ENCODE measurements at regions not wholly inside any gene's neighbourhood (a gene's known extent, or its start where the extent isn't known, plus 50 kb on each side); places are given as distances from the start of the nearest gene placed in this dataset.

DNA sequence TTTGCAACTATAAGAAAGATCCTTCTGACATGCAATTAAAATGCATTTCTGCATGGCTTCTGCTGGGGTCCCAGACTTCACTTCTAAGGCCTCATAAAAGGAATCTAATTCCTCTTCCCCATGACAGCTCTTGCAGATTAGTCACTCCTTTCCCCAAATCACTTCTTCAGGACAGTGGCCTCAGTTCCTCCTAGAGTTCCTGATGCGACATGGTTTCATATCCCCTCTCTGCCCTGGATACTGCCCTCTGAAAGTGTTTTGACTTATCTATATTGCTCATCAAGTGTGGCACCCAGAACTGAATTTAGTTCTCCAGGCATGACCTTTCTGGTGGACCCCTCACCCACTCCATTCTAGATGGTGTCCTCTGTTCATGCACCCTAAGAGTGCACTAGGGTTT is 238.1 kb downstream of the FOXO1 start:
- H3K9me3 Mint-ChIP-seq = no peaks in the 10 kb centered on the region
- H3K27me3 Mint-ChIP-seq (ENCODE audit: insufficient read depth) = peaks cover 2% of the 10 kb centered on the region; the same call in 1 of the 2 replicates
- H3K4me1 Mint-ChIP-seq (ENCODE audit: low read depth) = no peaks in the 10 kb centered on the region
- no peak overlapping the region for H3K4me3 Mint-ChIP-seq
- H3K36me3 Mint-ChIP-seq (ENCODE audit: low read depth) = no peaks in the 10 kb centered on the region
- H3K27ac Mint-ChIP-seq = no peak overlapping the region
- no peak for DNase-seq
- TF ChIP-seq, protein P1, sequence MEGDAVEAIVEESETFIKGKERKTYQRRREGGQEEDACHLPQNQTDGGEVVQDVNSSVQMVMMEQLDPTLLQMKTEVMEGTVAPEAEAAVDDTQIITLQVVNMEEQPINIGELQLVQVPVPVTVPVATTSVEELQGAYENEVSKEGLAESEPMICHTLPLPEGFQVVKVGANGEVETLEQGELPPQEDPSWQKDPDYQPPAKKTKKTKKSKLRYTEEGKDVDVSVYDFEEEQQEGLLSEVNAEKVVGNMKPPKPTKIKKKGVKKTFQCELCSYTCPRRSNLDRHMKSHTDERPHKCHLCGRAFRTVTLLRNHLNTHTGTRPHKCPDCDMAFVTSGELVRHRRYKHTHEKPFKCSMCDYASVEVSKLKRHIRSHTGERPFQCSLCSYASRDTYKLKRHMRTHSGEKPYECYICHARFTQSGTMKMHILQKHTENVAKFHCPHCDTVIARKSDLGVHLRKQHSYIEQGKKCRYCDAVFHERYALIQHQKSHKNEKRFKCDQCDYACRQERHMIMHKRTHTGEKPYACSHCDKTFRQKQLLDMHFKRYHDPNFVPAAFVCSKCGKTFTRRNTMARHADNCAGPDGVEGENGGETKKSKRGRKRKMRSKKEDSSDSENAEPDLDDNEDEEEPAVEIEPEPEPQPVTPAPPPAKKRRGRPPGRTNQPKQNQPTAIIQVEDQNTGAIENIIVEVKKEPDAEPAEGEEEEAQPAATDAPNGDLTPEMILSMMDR (IDR thresholded peaks at IDR 0.05) = no peak

DNA sequence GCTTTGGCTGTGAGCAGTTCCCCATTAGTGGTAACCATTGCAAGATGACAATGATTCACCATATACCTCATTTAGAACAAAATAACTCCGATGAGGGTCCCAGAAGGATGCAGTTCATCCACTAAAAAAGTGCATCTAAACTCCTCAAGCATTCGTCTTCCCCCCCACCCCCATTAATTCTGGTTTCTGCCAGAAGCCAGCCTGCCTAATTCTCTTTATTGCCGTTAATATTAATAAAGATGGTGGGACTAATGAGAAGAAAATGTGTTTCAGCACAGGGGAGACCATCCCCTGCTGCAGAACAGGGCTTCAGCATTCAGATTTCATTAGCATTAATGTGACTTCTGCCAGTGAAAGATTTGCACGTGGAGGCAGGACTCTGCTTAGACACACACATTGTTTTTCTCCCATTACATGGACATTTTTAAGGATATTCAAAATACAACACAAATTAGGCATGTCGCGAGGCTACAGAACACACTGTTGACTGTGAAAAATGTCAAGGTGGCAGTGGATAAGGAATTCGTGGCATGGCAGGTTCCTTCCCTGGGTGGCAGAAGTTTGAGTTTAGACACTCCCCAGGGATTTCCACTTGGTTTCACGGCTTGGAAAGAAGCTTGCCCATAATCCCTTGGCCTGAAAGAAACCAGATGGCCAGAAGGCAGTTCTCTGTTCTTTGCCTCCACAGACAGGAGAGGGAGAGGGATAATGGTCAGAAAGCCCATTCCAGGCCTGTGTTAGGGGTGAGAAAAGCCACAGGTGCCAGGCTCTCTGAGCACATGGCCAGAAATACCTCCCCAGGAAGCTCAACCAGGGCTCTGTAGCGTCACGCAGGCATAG is 236.5 kb downstream of the FOXO1 start:
- TF ChIP-seq, protein P1 (IDR thresholded peaks at IDR 0.05) = no peak
- peaks cover 2% of the 10 kb centered on the region; the same call in 1 of the 2 replicates for H3K27me3 Mint-ChIP-seq (ENCODE audit: insufficient read depth)
- H3K4me3 Mint-ChIP-seq = no peak overlapping the region
- H3K27ac Mint-ChIP-seq = no peak overlapping the region
- no peaks in the 10 kb centered on the region for H3K36me3 Mint-ChIP-seq (ENCODE audit: low read depth)
- H3K4me1 Mint-ChIP-seq (ENCODE audit: low read depth) = no peaks in the 10 kb centered on the region
- DNase-seq = no peak
- no peaks in the 10 kb centered on the region for H3K9me3 Mint-ChIP-seq

DNA sequence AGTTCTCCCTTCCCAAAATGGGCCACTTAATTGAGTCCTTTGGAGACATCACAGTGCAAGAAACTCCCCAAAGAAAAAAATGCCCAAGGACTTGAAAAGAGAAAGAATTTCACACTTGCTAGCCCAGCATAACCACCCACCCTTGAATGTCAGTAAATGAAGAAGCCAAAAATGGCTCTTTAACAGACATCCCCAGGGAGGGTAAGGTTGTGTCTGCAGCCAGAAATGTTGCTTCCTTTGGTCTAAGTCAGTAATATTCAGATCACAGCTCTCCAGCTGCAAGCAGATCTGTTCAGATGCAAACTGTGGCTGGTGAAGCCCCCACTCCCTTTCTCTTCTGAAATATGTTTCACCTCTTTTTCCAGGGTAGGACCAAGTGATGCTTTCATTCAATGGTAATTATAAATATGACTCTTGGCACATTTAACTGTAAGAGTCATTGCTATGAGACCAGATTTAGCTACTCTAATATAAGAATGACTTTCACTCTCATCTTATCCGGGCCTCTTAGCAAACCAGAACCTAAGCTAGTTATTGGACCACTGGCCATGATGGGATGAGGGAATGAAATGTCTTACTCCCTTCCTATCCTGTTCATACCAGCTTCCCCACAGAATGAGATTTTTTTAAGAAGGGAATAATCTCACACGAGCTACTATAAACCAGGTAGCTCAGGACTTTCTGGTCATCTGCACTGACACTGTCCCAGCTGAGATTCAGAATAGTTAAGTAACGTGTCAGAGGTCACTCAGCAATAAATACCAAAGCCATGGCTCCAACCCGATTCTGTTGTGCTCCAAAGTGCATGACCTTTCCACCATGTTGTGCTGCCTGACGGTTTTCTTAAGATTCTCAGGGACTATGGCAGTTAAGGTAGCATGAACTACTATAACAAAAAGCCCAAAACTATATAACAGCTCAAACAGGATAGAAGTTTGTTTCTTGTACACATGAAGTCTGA is 234.1 kb downstream of the FOXO1 start:
- H3K4me1 Mint-ChIP-seq (ENCODE audit: low read depth) = no peaks in the 10 kb centered on the region

DNA sequence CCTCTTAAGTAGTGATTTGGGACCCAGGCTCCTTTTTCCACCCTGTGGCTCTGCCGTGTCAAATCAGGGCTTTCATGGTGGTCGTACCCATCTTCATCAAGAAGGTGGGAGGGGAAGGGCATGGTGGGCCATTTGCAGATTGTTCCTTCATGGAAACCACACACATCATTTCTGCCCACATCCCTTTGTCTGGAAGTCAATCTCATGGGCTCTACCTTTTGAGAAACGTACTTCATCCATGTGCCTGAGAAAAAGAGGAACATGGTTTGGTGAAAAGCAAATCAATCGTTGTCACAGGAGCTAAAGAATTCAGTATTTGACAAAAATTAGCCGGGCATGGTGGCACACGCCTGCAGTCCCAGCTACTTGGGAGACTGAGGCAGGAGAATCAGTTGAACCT is 233.4 kb downstream of the FOXO1 start:
- no peak overlapping the region for H3K27ac Mint-ChIP-seq
- TF ChIP-seq, protein P1 (IDR thresholded peaks at IDR 0.05) = no peak
- H3K4me1 Mint-ChIP-seq (ENCODE audit: low read depth) = no peaks in the 10 kb centered on the region
- H3K9me3 Mint-ChIP-seq = no peaks in the 10 kb centered on the region
- H3K4me3 Mint-ChIP-seq = no peak overlapping the region
- no peak for DNase-seq
- H3K27me3 Mint-ChIP-seq (ENCODE audit: insufficient read depth) = peaks cover 2% of the 10 kb centered on the region; the same call in 1 of the 2 replicates
- H3K36me3 Mint-ChIP-seq (ENCODE audit: low read depth) = no peaks in the 10 kb centered on the region

More for the DNA sequence above, 234.1 kb downstream of the FOXO1 start:
- TF ChIP-seq, protein P1 (IDR thresholded peaks at IDR 0.05) = no peak
- no peak overlapping the region for H3K4me3 Mint-ChIP-seq
- H3K27me3 Mint-ChIP-seq (ENCODE audit: insufficient read depth) = peaks cover 2% of the 10 kb centered on the region; the same call in 1 of the 2 replicates
- H3K9me3 Mint-ChIP-seq = no peaks in the 10 kb centered on the region
- H3K36me3 Mint-ChIP-seq (ENCODE audit: low read depth) = no peaks in the 10 kb centered on the region
- H3K27ac Mint-ChIP-seq = no peak overlapping the region
- DNase-seq = no peak

DNA sequence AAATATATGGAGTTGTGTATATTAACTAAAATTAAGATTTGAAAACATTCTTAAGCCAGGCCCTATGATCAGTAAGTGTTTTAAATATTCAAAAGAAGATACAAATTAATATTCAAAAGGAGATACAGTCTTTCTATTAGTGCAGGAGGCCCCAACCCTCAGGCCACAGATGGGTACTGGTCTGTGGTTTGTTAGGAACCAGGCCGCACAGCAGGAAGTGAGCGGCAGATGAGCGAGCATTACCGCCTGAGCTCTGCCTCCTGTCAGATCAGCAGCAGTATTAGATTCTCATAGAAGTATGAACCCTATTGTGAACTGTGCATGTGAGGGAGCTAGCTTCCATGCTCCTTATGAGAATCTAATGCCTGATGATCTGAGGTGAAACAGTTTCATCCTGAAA is 232.9 kb downstream of the FOXO1 start:
- Mint-ChIP-seq H3K27ac (no peak overlapping the region), H3K27me3 (ENCODE audit: insufficient read depth) (peaks cover under 1% of the 10 kb centered on the region; the same call in 1 of the 2 replicates), H3K36me3 (ENCODE audit: low read depth) (no peaks in the 10 kb centered on the region), H3K4me3 (no peak overlapping the region), H3K4me1 (ENCODE audit: low read depth) (peaks cover 5% of the 10 kb centered on the region), H3K9me3 (no peaks in the 10 kb centered on the region)
- DNase-seq = no peak
- TF ChIP-seq, protein P1 (IDR thresholded peaks at IDR 0.05) = no peak

Measured in HFFc6 (cell line).